Prostate gland (tissue), 2 donors: ENCODE measurements at regions not wholly inside any gene's neighbourhood (a gene's known extent, or its start where the extent isn't known, plus 50 kb on each side); places are given as distances from the start of the nearest gene placed in this dataset.
A peak's percentile ranks its signal among the peaks of the same experiment; 100 is the strongest.

ENCODE experiments used
- DNase-seq: peaks from one replicate; pipeline ENCODE4 v3.0.0-alpha.2; 2019; ENCODE audit warnings: low spot score
- H3K27ac ChIP-seq, 2 donors: fragments of 200-600 bp; sonication (generic); 2 replicates each; pipeline ENCODE4 v1.5.1; 2017 to 2019
- H3K27me3 ChIP-seq: fragments of 200-600 bp; sonication (generic); replicated peaks from 2 replicates; pipeline ENCODE4 v1.5.1; 2019; ENCODE audit not compliant: insufficient read depth
- H3K36me3 ChIP-seq, 2 donors: fragments of 200-600 bp; sonication (generic); 1 replicate in 1 of 2; 2 replicates in 1 of 2; pipeline versions ENCODE4 v1.5.1 to v1.8.1; 2017 to 2019
- H3K4me1 ChIP-seq: fragments of 200-600 bp; sonication (generic); replicated peaks from 2 replicates; pipeline ENCODE4 v1.5.1; 2019
- H3K4me3 ChIP-seq, 2 donors: fragments of 200-600 bp; sonication (generic); 2 replicates each; pipeline ENCODE4 v1.5.1; 2017 to 2019
- H3K9me3 ChIP-seq: fragments of 200-600 bp; sonication (generic); 2 replicates; pipeline ENCODE4 v1.5.1; 2017
- POLR2A ChIP-seq: fragments of 450-650 bp; IDR thresholded peaks from one replicate; pipeline ENCODE4 v1.6.1; 2016; ENCODE audit warnings: antibody characterized with exemption, mild to moderate bottlenecking
- POLR2AphosphoS5 ChIP-seq: sonication (generic); formaldehyde crosslinking; IDR thresholded peaks from one replicate; pipeline ENCODE4 v1.6.1; 2017; ENCODE audit warnings: antibody characterized with exemption
- WGBS: methylation state at CpG from one replicate; pipeline ENCODE4 v1.1.5; 2018; 5-methylcytosine and 5-hydroxymethylcytosine counted together
- intact Hi-C: fragments of 100-400 bp; cut with DNase I; formaldehyde crosslinking; loops from one replicate; pipeline ENCODE4 v1.14.2; 2022
- TF ChIP-seq, protein P1 (sequence below), 4 experiments: fragments of 200-600 bp in 2 of 4; fragments of 450-650 bp in 2 of 4; sonication (generic) in 2 of 4; IDR thresholded peaks; 1 replicate in 3 of 4; 2 replicates in 1 of 4; pipeline ENCODE4 v1.5.1; 2016 to 2019; ENCODE audit warnings: antibody characterized with exemption in 4 of 4, mild to moderate bottlenecking in 2 of 4, moderate library complexity in 2 of 4

DNA sequence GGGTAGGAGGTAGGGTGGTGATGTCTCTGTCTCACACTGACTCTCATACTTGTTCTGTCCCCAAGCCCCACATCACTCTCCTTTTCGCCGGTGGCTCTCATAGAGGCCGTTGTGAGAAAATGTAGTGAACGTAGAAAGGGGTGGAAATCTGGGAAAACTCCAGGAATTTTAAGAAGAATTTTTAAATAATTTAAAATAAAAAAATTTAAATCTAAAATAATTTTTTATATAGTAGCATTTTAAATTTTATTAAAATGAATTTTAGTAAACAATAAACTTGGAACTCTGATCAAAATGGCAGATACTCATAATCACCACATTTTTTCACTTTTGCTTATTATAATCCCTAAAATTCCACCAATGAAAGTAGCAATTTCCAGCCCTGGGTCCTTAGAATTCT is 473.6 kb upstream of the ZFHX3 start:
- H3K4me1 ChIP-seq, result no peaks in the 10 kb centered on the region
- no peak overlapping the region for H3K27ac ChIP-seq
- TF ChIP-seq POLR2AphosphoS5, result no peak
- TF ChIP-seq, protein P1, sequence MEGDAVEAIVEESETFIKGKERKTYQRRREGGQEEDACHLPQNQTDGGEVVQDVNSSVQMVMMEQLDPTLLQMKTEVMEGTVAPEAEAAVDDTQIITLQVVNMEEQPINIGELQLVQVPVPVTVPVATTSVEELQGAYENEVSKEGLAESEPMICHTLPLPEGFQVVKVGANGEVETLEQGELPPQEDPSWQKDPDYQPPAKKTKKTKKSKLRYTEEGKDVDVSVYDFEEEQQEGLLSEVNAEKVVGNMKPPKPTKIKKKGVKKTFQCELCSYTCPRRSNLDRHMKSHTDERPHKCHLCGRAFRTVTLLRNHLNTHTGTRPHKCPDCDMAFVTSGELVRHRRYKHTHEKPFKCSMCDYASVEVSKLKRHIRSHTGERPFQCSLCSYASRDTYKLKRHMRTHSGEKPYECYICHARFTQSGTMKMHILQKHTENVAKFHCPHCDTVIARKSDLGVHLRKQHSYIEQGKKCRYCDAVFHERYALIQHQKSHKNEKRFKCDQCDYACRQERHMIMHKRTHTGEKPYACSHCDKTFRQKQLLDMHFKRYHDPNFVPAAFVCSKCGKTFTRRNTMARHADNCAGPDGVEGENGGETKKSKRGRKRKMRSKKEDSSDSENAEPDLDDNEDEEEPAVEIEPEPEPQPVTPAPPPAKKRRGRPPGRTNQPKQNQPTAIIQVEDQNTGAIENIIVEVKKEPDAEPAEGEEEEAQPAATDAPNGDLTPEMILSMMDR (IDR thresholded peaks at IDR 0.05), result no peak
- TF ChIP-seq POLR2A, result no peak
- no peaks in the 10 kb centered on the region for H3K27me3 ChIP-seq
- DNase-seq, result no peak
- H3K36me3 ChIP-seq, result no peaks in the 10 kb centered on the region
- no peak overlapping the region for H3K4me3 ChIP-seq
- intact Hi-C loops, result no loop called here
- WGBS, result 98% methylated on average over 4 of the region's 4 CpGs
- no peaks in the 10 kb centered on the region for H3K9me3 ChIP-seq

DNA sequence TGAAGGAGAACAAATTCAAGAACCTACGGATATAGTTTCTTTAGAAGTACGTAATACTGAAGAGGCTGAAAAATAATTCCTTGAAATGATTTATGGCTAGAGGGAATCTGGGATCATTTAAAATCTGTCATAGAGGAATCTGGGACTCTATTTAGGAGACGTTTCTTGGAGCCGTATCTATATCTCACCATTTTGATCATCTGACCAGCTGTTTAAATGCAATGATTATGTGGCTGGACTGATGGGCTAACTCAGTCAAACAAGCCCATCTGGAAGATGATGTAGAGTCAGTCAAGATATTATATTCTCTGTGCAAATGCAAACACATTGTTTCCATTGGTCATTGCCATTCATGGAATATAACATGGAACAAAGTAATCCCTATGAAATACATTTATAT is 467.7 kb upstream of the ZFHX3 start:
- no peaks in the 10 kb centered on the region for H3K27me3 ChIP-seq
- H3K9me3 ChIP-seq, result no peaks in the 10 kb centered on the region
- no peaks in the 10 kb centered on the region for H3K4me1 ChIP-seq
- no peaks in the 10 kb centered on the region for H3K36me3 ChIP-seq
- WGBS, result 84% methylated on average over 4 of the region's 4 CpGs
- intact Hi-C loops, result no loop called here
- DNase-seq, result no peak
- no peak overlapping the region for H3K4me3 ChIP-seq
- H3K27ac ChIP-seq, result no peak overlapping the region
- TF ChIP-seq POLR2AphosphoS5 (no peak), POLR2A (no peak)
- TF ChIP-seq, protein P1 (IDR thresholded peaks at IDR 0.05), result no peak

DNA sequence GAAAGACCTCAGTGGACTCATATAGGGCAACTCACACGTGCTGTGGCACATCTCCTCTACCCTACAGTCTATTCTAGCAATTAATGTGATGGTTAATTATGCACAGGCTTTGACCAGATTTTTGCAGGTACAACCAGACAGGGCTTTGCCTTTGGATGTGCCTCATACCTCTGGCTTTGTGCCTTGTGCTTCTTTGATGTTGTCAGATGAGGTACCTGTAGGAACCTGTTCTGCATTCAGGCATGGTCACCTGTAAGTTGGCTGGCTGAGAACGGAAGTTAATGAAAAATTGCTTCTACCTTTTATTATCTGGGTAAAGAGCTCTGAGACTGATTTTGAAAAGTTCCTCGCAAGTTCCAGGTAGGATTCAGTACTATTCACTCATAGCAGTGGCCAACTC is 462.9 kb upstream of the ZFHX3 start:
- intact Hi-C loops, result no loop called here
- H3K4me1 ChIP-seq, result no peaks in the 10 kb centered on the region
- H3K36me3 ChIP-seq, result no peaks in the 10 kb centered on the region
- no peaks in the 10 kb centered on the region for H3K9me3 ChIP-seq
- no peak overlapping the region for H3K27ac ChIP-seq
- TF ChIP-seq POLR2A (no peak), POLR2AphosphoS5 (peak; percentile 44)
- no peak overlapping the region for H3K4me3 ChIP-seq
- WGBS, result 42% methylated on average over 3 of the region's 3 CpGs
- no peaks in the 10 kb centered on the region for H3K27me3 ChIP-seq
- peak; percentile 61 for DNase-seq

DNA sequence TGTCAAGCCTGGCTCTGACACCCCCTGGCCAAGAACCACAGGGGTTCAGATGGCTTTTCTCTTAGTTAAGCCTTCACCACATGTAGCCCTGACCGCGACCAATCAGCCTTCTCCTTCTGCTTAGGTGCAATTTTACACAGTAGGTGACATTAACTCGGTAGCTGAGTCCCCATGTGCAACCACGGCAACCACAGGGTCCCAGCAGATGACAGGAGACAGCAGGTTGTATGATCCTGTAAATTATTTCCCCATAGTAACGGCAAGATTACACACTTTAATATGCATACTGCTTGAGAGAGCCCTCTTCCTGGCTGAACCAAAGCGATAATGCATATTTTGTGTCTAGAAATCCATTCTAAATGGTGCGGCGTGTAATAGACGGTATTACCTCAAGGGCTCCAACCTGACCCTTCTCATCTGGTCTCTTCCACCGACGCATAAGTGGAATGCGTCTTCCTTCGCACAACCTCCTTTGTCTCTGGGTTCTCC is 458.7 kb upstream of the ZFHX3 start:
- no peak overlapping the region for H3K27ac ChIP-seq
- intact Hi-C loops, result no loop called here
- no peaks in the 10 kb centered on the region for H3K9me3 ChIP-seq
- H3K4me3 ChIP-seq, result no peak overlapping the region
- H3K4me1 ChIP-seq, result no peaks in the 10 kb centered on the region
- H3K27me3 ChIP-seq, result no peaks in the 10 kb centered on the region
- DNase-seq, result no peak
- 93% methylated on average over 13 of the region's 13 CpGs for WGBS
- H3K36me3 ChIP-seq, result no peaks in the 10 kb centered on the region
- TF ChIP-seq POLR2A (no peak), POLR2AphosphoS5 (no peak)
- TF ChIP-seq, protein P1 (IDR thresholded peaks at IDR 0.05), result no peak

DNA sequence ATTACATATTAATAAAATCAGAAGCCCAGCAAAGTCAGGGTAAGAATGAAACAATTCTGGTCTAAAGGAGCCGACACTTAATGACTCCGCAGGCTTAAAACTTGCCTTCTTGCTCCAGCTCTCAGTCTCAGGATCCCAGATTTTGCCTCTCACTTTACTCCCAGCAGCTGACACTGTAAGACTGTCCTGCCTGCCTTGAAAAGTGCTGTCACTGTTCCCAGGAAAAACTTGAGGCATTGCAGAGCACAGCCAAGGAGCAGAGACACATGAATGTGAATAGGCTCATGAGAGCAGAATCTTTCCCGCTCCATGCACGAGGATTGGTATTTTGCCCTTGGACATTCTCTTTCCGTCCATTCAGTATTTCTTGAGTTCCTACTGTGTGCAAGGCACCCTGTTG is 457.6 kb upstream of the ZFHX3 start:
- no peaks in the 10 kb centered on the region for H3K9me3 ChIP-seq
- H3K4me3 ChIP-seq, result no peak overlapping the region
- no peak overlapping the region for H3K27ac ChIP-seq
- no peaks in the 10 kb centered on the region for H3K36me3 ChIP-seq
- H3K4me1 ChIP-seq, result no peaks in the 10 kb centered on the region
- no peaks in the 10 kb centered on the region for H3K27me3 ChIP-seq
- intact Hi-C loops, result no loop called here
- DNase-seq, result no peak
- WGBS, result 88% methylated on average over 5 of the region's 5 CpGs
- TF ChIP-seq, protein P1 (IDR thresholded peaks at IDR 0.05), result no peak
- TF ChIP-seq POLR2A (no peak), POLR2AphosphoS5 (no peak)
